ENCODE measurements at regions not wholly inside any gene's neighbourhood (a gene's known extent, or its start where the extent isn't known, plus 50 kb on each side); places are given as distances from the start of the nearest gene placed in this dataset.

GRCh38 chr12:67154901-67155300 lies 114.3 kb upstream of the CAND1 start:
- no peak for TF ChIP-seq GABPB1 (CRISPR knock-in tag; IDR thresholded peaks at IDR 0.05)
- TF ChIP-seq SETDB1 (IDR thresholded peaks at IDR 0.05; ENCODE audit: low read length) = no peak
- TF ChIP-seq JUN (IDR thresholded peaks at IDR 0.05; ENCODE audit: borderline replicate concordance, low read depth, low read length) = no peak
- TF ChIP-seq JUN (CRISPR knock-in tag; IDR thresholded peaks at IDR 0.05; ENCODE audit: borderline replicate concordance) = no peak
- TF ChIP-seq U2AF2 (optimal IDR thresholded peaks at IDR 0.05; ENCODE audit: low read depth, low read length) = no peak

Data from K562 (cell line).